H9 (cell line): ENCODE measurements at regions not wholly inside any gene's neighbourhood (a gene's known extent, or its start where the extent isn't known, plus 50 kb on each side); places are given as distances from the start of the nearest gene placed in this dataset.

Source experiments
- DNase-seq: peaks from one replicate; pipeline ENCODE4 v3.0.0-alpha.2; 2017
- H2AFZ ChIP-seq: one replicate; pipeline ENCODE4 v1.6.1; 2013; ENCODE audit warnings: mild to moderate bottlenecking, low read length, control low read depth, moderate library complexity
- H2AK5ac ChIP-seq: 2 replicates; pipeline ENCODE4 v1.6.1; 2013; ENCODE audit warnings: low read length, control low read depth, mixed read lengths; ENCODE audit not compliant: insufficient read length
- H2BK120ac ChIP-seq: one replicate; pipeline ENCODE4 v1.6.1; 2013; ENCODE audit warnings: low read depth, mild to moderate bottlenecking, low read length, control low read depth, inconsistent platforms; ENCODE audit not compliant: poor library complexity, severe bottlenecking
- H2BK12ac ChIP-seq: 2 replicates; pipeline ENCODE4 v1.6.1; 2013; ENCODE audit warnings: low read length, control low read depth, mixed read lengths, low read depth; ENCODE audit not compliant: insufficient read length
- H2BK15ac ChIP-seq: 2 replicates; pipeline ENCODE4 v1.6.1; 2013; ENCODE audit warnings: low read depth, low read length, control low read depth
- H2BK20ac ChIP-seq: one replicate; pipeline ENCODE4 v1.6.1; 2013; ENCODE audit warnings: low read depth, mild to moderate bottlenecking, low read length, control low read depth, inconsistent platforms; ENCODE audit not compliant: poor library complexity, severe bottlenecking
- H2BK5ac ChIP-seq: 2 replicates; pipeline ENCODE4 v1.6.1; 2013; ENCODE audit warnings: low read length, control low read depth, mixed read lengths; ENCODE audit not compliant: insufficient read length
- H3K14ac ChIP-seq: 2 replicates; pipeline ENCODE4 v1.6.1; 2013; ENCODE audit warnings: low read length, control low read depth; ENCODE audit not compliant: insufficient read depth
- H3K18ac ChIP-seq: 2 replicates; pipeline ENCODE4 v1.6.1; 2013; ENCODE audit warnings: low read depth, mild to moderate bottlenecking, mixed read lengths, low read length, control low read depth; ENCODE audit not compliant: insufficient read length
- H3K23ac ChIP-seq: 2 replicates; pipeline ENCODE4 v1.6.1; 2013; ENCODE audit warnings: low read length, control low read depth, mixed read lengths, low read depth; ENCODE audit not compliant: insufficient read length
- H3K23me2 ChIP-seq: 2 replicates; pipeline ENCODE4 v1.6.1; 2013; ENCODE audit warnings: low read depth, mild to moderate bottlenecking, mixed read lengths, low read length, control low read depth; ENCODE audit not compliant: insufficient read length, poor library complexity, severe bottlenecking
- H3K27ac ChIP-seq: 2 replicates; pipeline ENCODE4 v1.5.1; 2013; ENCODE audit warnings: low read length, control low read depth, mixed read lengths, low read depth; ENCODE audit not compliant: insufficient read length
- H3K27me3 ChIP-seq: 2 replicates; pipeline ENCODE4 v1.6.1; 2013; ENCODE audit warnings: low read length, control low read depth, inconsistent platforms; ENCODE audit not compliant: insufficient read depth
- H3K4ac ChIP-seq: 2 replicates; pipeline ENCODE4 v1.6.1; 2013; ENCODE audit warnings: low read depth, mild to moderate bottlenecking, control low read depth, inconsistent platforms, low read length, moderate library complexity
- H3K4me1 ChIP-seq: 2 replicates; pipeline ENCODE4 v1.6.1; 2013; ENCODE audit warnings: low read length, control low read depth, inconsistent platforms; ENCODE audit not compliant: insufficient read depth
- H3K4me2 ChIP-seq: 2 replicates; pipeline ENCODE4 v1.6.1; 2013; ENCODE audit warnings: low read length, control low read depth, mixed read lengths; ENCODE audit not compliant: insufficient read length, insufficient read depth
- H3K56ac ChIP-seq: 2 replicates; pipeline ENCODE4 v1.6.1; 2013; ENCODE audit warnings: low read depth, mild to moderate bottlenecking, mixed read lengths, low read length, control low read depth; ENCODE audit not compliant: insufficient read length
- H3K79me1 ChIP-seq: 2 replicates; pipeline ENCODE4 v1.6.1; 2013; ENCODE audit warnings: low read depth, mild to moderate bottlenecking, moderate library complexity, low read length, control low read depth, inconsistent platforms; ENCODE audit not compliant: insufficient read depth, poor library complexity, severe bottlenecking
- H3K79me2 ChIP-seq: 2 replicates; pipeline ENCODE4 v1.6.1; 2013; ENCODE audit warnings: low read length, control low read depth, inconsistent platforms; ENCODE audit not compliant: insufficient read depth
- H3K9ac ChIP-seq: 2 replicates; pipeline ENCODE4 v1.6.1; 2013; ENCODE audit warnings: low read length, control low read depth, mixed read lengths; ENCODE audit not compliant: insufficient read length; ENCODE audit errors: extremely low read depth
- H3K9me3 ChIP-seq: one replicate; pipeline ENCODE4 v1.6.1; 2013; ENCODE audit warnings: low read depth, low read length, inconsistent platforms; ENCODE audit not compliant: control insufficient read depth
- H3T11ph ChIP-seq: one replicate; pipeline ENCODE4 v1.6.1; 2013; ENCODE audit warnings: mild to moderate bottlenecking, low read length, control low read depth, inconsistent platforms
- H4K20me1 ChIP-seq: one replicate; pipeline ENCODE4 v1.6.1; 2013; ENCODE audit not compliant: control insufficient read depth, insufficient read length, insufficient read depth
- H4K5ac ChIP-seq: 2 replicates; pipeline ENCODE4 v1.6.1; 2013; ENCODE audit warnings: low read depth, mild to moderate bottlenecking, mixed read lengths, low read length, control low read depth; ENCODE audit not compliant: insufficient read length
- H4K8ac ChIP-seq: replicated peaks from 2 replicates; pipeline ENCODE4 v1.6.1; 2013; ENCODE audit warnings: low read length, control low read depth, mixed read lengths, low read depth; ENCODE audit not compliant: insufficient read length
- H4K91ac ChIP-seq: 2 replicates; pipeline ENCODE4 v1.6.1; 2013; ENCODE audit warnings: low read depth, mild to moderate bottlenecking, moderate library complexity, mixed read lengths, low read length, control low read depth; ENCODE audit not compliant: insufficient read length
- H3K27ac Mint-ChIP-seq, 3 experiments: 2 replicates in 2 of 3; 3 replicates in 1 of 3; pipeline ENCODE4 v1.8.0; 2020 to 2021; ENCODE audit warnings: mixed read lengths in 3 of 3, mild to moderate bottlenecking in 1 of 3, moderate library complexity in 1 of 3
- H3K27me3 Mint-ChIP-seq: 2 replicates; pipeline ENCODE4 v1.8.0; 2021; ENCODE audit warnings: low read depth, mild to moderate bottlenecking, moderate library complexity, mixed read lengths
- H3K36me3 Mint-ChIP-seq, 3 experiments: 2 replicates in 2 of 3; 3 replicates in 1 of 3; pipeline ENCODE4 v1.8.0; 2020 to 2021; ENCODE audit warnings: low read depth in 3 of 3, mixed read lengths in 3 of 3; ENCODE audit not compliant: insufficient read depth in 1 of 3
- H3K4me1 Mint-ChIP-seq, 2 experiments: 2 replicates each; pipeline ENCODE4 v1.8.0; 2020; ENCODE audit warnings: mixed read lengths in 2 of 2
- H3K4me3 Mint-ChIP-seq, 2 experiments: 2 replicates in 1 of 2; 3 replicates in 1 of 2; pipeline ENCODE4 v1.8.0; 2020 to 2021; ENCODE audit warnings: mild to moderate bottlenecking in 2 of 2, mixed read lengths in 2 of 2, moderate library complexity in 1 of 2
- H3K9me3 Mint-ChIP-seq, 2 experiments: 2 replicates in 1 of 2; 3 replicates in 1 of 2; pipeline ENCODE4 v1.8.0; 2020; ENCODE audit warnings: mild to moderate bottlenecking in 2 of 2, mixed read lengths in 2 of 2, moderate library complexity in 1 of 2
- CTCF ChIP-seq: fragments of 200-600 bp; sonication (generic); conservative IDR thresholded peaks from 3 replicates; pipeline ENCODE4 v1.8.0; 2021; ENCODE audit warnings: antibody characterized with exemption, mild to moderate bottlenecking
- WGBS: extraction: QIAGEN DNeasy Blood & Tissue Kit; methylation state at CpG from one replicate; pipeline ENCODE4 v1.1.7; 2013; ENCODE audit warnings: missing lambda C conversion rate, low lambda C conversion rate, mixed read lengths; ENCODE audit not compliant: insufficient read length; ENCODE audit errors: extremely low coverage; 5-methylcytosine and 5-hydroxymethylcytosine counted together

- H3K9me3 Mint-ChIP-seq = peaks cover 3 to 9% of the 10 kb centered on the region in 2 experiments; a peak in 2 of 5 replicates
- H3K27me3 Mint-ChIP-seq = no peaks in the 10 kb centered on the region
- Histone ChIP-seq H3K9me3 (no peaks in the 10 kb centered on the region), H3K23ac (no peak overlapping the region), H2BK12ac (no peak overlapping the region), H2AK5ac (no peak overlapping the region), H3K23me2 (no peaks in the 10 kb centered on the region), H3K27me3 (no peaks in the 10 kb centered on the region), H3K9ac (no peak overlapping the region), H4K20me1 (no peaks in the 10 kb centered on the region), H2BK120ac (no peak overlapping the region), H4K91ac (no peak overlapping the region), H3K14ac (no peak overlapping the region), H3K4me1 (no peaks in the 10 kb centered on the region), H3K18ac (no peak overlapping the region), H3K56ac (no peak overlapping the region), H3K4me2 (no peak overlapping the region), H3K4ac (no peak overlapping the region), H3K79me2 (no peaks in the 10 kb centered on the region), H3T11ph (no peak overlapping the region), H4K8ac (no peak overlapping the region), H2AFZ (no peak overlapping the region), H3K27ac (no peak overlapping the region), H2BK15ac (no peak overlapping the region), H2BK20ac (no peak overlapping the region), H4K5ac (no peak overlapping the region), H3K79me1 (no peaks in the 10 kb centered on the region), H2BK5ac (no peak overlapping the region)
- H3K4me1 Mint-ChIP-seq = no peaks in the 10 kb centered on the region
- WGBS = no CpG with 5 or more reads among the region's 2 CpGs
- H3K36me3 Mint-ChIP-seq = peaks cover 0 to 3% (median 0%) of the 10 kb centered on the region in 3 experiments; a peak in 2 of 7 replicates
- no peak for TF ChIP-seq CTCF
- no peak overlapping the region for H3K27ac Mint-ChIP-seq
- H3K4me3 Mint-ChIP-seq = no peak overlapping the region
- DNase-seq = no peak
Observed at GRCh38 chr10:105358911-105359310, 717.8 kb downstream of the SORCS3 start.
